ENCODE measurements at regions not wholly inside any gene's neighbourhood (a gene's known extent, or its start where the extent isn't known, plus 50 kb on each side); places are given as distances from the start of the nearest gene placed in this dataset.
"Not testable (repeated sequence)": the region's sequence is repeated elsewhere in the genome, so short reads cannot be mapped to it uniquely, and the experiment has no call there.

- Mint-ChIP-seq H3K27me3 (no peaks in the 10 kb centered on the region), H3K9me3 (ENCODE audit: low read depth) (no peaks in the 10 kb centered on the region), H3K36me3 (ENCODE audit: low read depth) (no peaks in the 10 kb centered on the region), H3K4me3 (no peak overlapping the region), H3K4me1 (no peaks in the 10 kb centered on the region), H3K27ac (no peak overlapping the region)
- no peak for ATAC-seq
- no peak for DNase-seq
- intact Hi-C loops (cut with DNase I, micrococcal nuclease): no loop called here
- ChIA-PET CTCF (no interaction called here), POLR2A (no interaction called here)
Measured at GRCh38 chr13:71018995-71019394, 848.0 kb downstream of the DACH1 start.

- intact Hi-C loops (cut with DNase I, micrococcal nuclease): no loop called here
- H3K27me3 Mint-ChIP-seq: no peaks in the 10 kb centered on the region
- H3K4me3 Mint-ChIP-seq: no peak overlapping the region
- ChIA-PET POLR2A (no interaction called here), CTCF (no interaction called here)
- H3K36me3 Mint-ChIP-seq (ENCODE audit: low read depth): no peaks in the 10 kb centered on the region
- H3K27ac Mint-ChIP-seq: no peak overlapping the region
- DNase-seq (no peak), ATAC-seq (no peak)
- H3K4me1 Mint-ChIP-seq: no peaks in the 10 kb centered on the region
- no peaks in the 10 kb centered on the region for H3K9me3 Mint-ChIP-seq (ENCODE audit: low read depth)
Measured at GRCh38 chr13:71018544-71018943, 848.5 kb downstream of the DACH1 start.

GRCh38 chr13:71017607-71018006 is 849.4 kb downstream of the DACH1 start:
- H3K27ac Mint-ChIP-seq: no peak overlapping the region
- DNase-seq (no peak), ATAC-seq (no peak)
- no peaks in the 10 kb centered on the region for H3K9me3 Mint-ChIP-seq (ENCODE audit: low read depth)
- H3K27me3 Mint-ChIP-seq: no peaks in the 10 kb centered on the region
- intact Hi-C loops (cut with DNase I, micrococcal nuclease): no loop called here
- no peaks in the 10 kb centered on the region for H3K36me3 Mint-ChIP-seq (ENCODE audit: low read depth)
- ChIA-PET CTCF (no interaction called here), POLR2A (no interaction called here)
- no peak overlapping the region for H3K4me3 Mint-ChIP-seq
- no peaks in the 10 kb centered on the region for H3K4me1 Mint-ChIP-seq

- H3K27ac Mint-ChIP-seq: no peak overlapping the region
- no peak for ATAC-seq
- ChIA-PET POLR2A (no interaction called here), CTCF (interaction anchor here (0.8 kb wide), 1 partner anchor 70 kb away, joined by 3 read pairs; no protein-coding TSS in a partner anchor)
- intact Hi-C loops (cut with DNase I, micrococcal nuclease): no loop called here
- no peaks in the 10 kb centered on the region for H3K4me1 Mint-ChIP-seq
- no peak overlapping the region for H3K4me3 Mint-ChIP-seq
- no peak for DNase-seq
- no peaks in the 10 kb centered on the region for H3K36me3 Mint-ChIP-seq (ENCODE audit: low read depth)
- H3K9me3 Mint-ChIP-seq (ENCODE audit: low read depth): no peaks in the 10 kb centered on the region
- no peaks in the 10 kb centered on the region for H3K27me3 Mint-ChIP-seq
Measured at GRCh38 chr13:71015516-71015915, 851.5 kb downstream of the DACH1 start.

GRCh38 chr13:71015021-71015420 is 852.0 kb downstream of the DACH1 start:
- Mint-ChIP-seq H3K27ac (no peak overlapping the region), H3K36me3 (ENCODE audit: low read depth) (no peaks in the 10 kb centered on the region), H3K4me3 (no peak overlapping the region), H3K4me1 (no peaks in the 10 kb centered on the region), H3K27me3 (no peaks in the 10 kb centered on the region), H3K9me3 (ENCODE audit: low read depth) (no peaks in the 10 kb centered on the region)
- CTCF ChIA-PET: interaction anchor here (0.8 kb wide), 1 partner anchor 69 kb away, joined by 3 read pairs; no protein-coding TSS in a partner anchor
- ATAC-seq: no peak
- intact Hi-C loops (cut with DNase I, micrococcal nuclease): no loop called here
- DNase-seq: no peak
- POLR2A ChIA-PET: no interaction called here

GRCh38 chr13:71005919-71006318 is 861.1 kb downstream of the DACH1 start:
- ChIA-PET CTCF (no interaction called here), POLR2A (no interaction called here)
- ATAC-seq (no peak), DNase-seq (no peak)
- H3K27ac Mint-ChIP-seq: no peak overlapping the region
- no peak overlapping the region for H3K4me3 Mint-ChIP-seq
- H3K36me3 Mint-ChIP-seq (ENCODE audit: low read depth): no peaks in the 10 kb centered on the region
- no peaks in the 10 kb centered on the region for H3K27me3 Mint-ChIP-seq
- intact Hi-C loops (cut with DNase I, micrococcal nuclease): no loop called here
- no peaks in the 10 kb centered on the region for H3K9me3 Mint-ChIP-seq (ENCODE audit: low read depth)
- H3K4me1 Mint-ChIP-seq: no peaks in the 10 kb centered on the region

- no peak for ATAC-seq
- Mint-ChIP-seq H3K36me3 (ENCODE audit: low read depth) (no peaks in the 10 kb centered on the region), H3K27me3 (no peaks in the 10 kb centered on the region), H3K4me1 (no peaks in the 10 kb centered on the region), H3K27ac (no peak overlapping the region), H3K9me3 (ENCODE audit: low read depth) (no peaks in the 10 kb centered on the region), H3K4me3 (no peak overlapping the region)
- ChIA-PET POLR2A (no interaction called here), CTCF (no interaction called here)
- intact Hi-C loops (cut with DNase I, micrococcal nuclease): no loop called here
- DNase-seq: no peak
Measured at GRCh38 chr13:70995338-70995737, 871.7 kb downstream of the DACH1 start.

GRCh38 chr13:70994191-70994590 is 872.8 kb downstream of the DACH1 start:
- CTCF ChIA-PET: interaction anchor here (0.5 kb wide), 1 partner anchor 373 kb away, joined by 3 read pairs; no protein-coding TSS in a partner anchor
- DNase-seq (no peak), ATAC-seq (no peak)

GRCh38 chr13:70987043-70987442 is 878.8 kb upstream of the KLHL1 start:
- no peaks in the 10 kb centered on the region for H3K36me3 Mint-ChIP-seq (ENCODE audit: low read depth)
- no peak overlapping the region for H3K4me3 Mint-ChIP-seq
- ChIA-PET CTCF (no interaction called here), POLR2A (no interaction called here)
- H3K27me3 Mint-ChIP-seq: no peaks in the 10 kb centered on the region
- DNase-seq: no peak
- no peak overlapping the region for H3K27ac Mint-ChIP-seq
- no peaks in the 10 kb centered on the region for H3K9me3 Mint-ChIP-seq (ENCODE audit: low read depth)
- no peak for ATAC-seq
- intact Hi-C loops (cut with DNase I, micrococcal nuclease): no loop called here
- no peaks in the 10 kb centered on the region for H3K4me1 Mint-ChIP-seq

More at GRCh38 chr13:70994191-70994590, 872.8 kb downstream of the DACH1 start:
- no peaks in the 10 kb centered on the region for H3K36me3 Mint-ChIP-seq (ENCODE audit: low read depth)
- H3K4me1 Mint-ChIP-seq: no peaks in the 10 kb centered on the region
- POLR2A ChIA-PET: no interaction called here
- H3K4me3 Mint-ChIP-seq: no peak overlapping the region
- no peaks in the 10 kb centered on the region for H3K9me3 Mint-ChIP-seq (ENCODE audit: low read depth)
- intact Hi-C loops (cut with DNase I, micrococcal nuclease): no loop called here
- no peak overlapping the region for H3K27ac Mint-ChIP-seq
- H3K27me3 Mint-ChIP-seq: no peaks in the 10 kb centered on the region

GRCh38 chr13:70985371-70985770 is 877.1 kb upstream of the KLHL1 start:
- ATAC-seq: no peak
- DNase-seq: no peak
- no peaks in the 10 kb centered on the region for H3K27me3 Mint-ChIP-seq
- no peak overlapping the region for H3K4me3 Mint-ChIP-seq
- H3K36me3 Mint-ChIP-seq (ENCODE audit: low read depth): no peaks in the 10 kb centered on the region
- CTCF ChIA-PET: no interaction called here
- H3K9me3 Mint-ChIP-seq (ENCODE audit: low read depth): no peaks in the 10 kb centered on the region
- intact Hi-C loops (cut with DNase I, micrococcal nuclease): no loop called here
- no peaks in the 10 kb centered on the region for H3K4me1 Mint-ChIP-seq
- H3K27ac Mint-ChIP-seq: no peak overlapping the region
- POLR2A ChIA-PET: no interaction called here

GRCh38 chr13:70981219-70981618 is 873.0 kb upstream of the KLHL1 start:
- H3K4me3 Mint-ChIP-seq; ATAC-seq; H3K4me1 Mint-ChIP-seq; intact Hi-C loops (cut with DNase I, micrococcal nuclease); DNase-seq; POLR2A ChIA-PET; H3K27me3 Mint-ChIP-seq; H3K9me3 Mint-ChIP-seq (ENCODE audit: low read depth); H3K27ac Mint-ChIP-seq; H3K36me3 Mint-ChIP-seq (ENCODE audit: low read depth): not testable (repeated sequence)
- CTCF ChIA-PET: interaction anchor here (0.8 kb wide), 1 partner anchor 40 kb away, joined by 4 read pairs; no protein-coding TSS in a partner anchor

- DNase-seq: no peak
- intact Hi-C loops (cut with DNase I, micrococcal nuclease): no loop called here
- H3K4me1 Mint-ChIP-seq: no peaks in the 10 kb centered on the region
- no peak overlapping the region for H3K4me3 Mint-ChIP-seq
- H3K27me3 Mint-ChIP-seq: no peaks in the 10 kb centered on the region
- ATAC-seq: no peak
- H3K27ac Mint-ChIP-seq: no peak overlapping the region
- no peaks in the 10 kb centered on the region for H3K9me3 Mint-ChIP-seq (ENCODE audit: low read depth)
- CTCF ChIA-PET: interaction anchor here (0.9 kb wide), 1 partner anchor 10 kb away, joined by 4 read pairs; no protein-coding TSS in a partner anchor
- H3K36me3 Mint-ChIP-seq (ENCODE audit: low read depth): no peaks in the 10 kb centered on the region
- POLR2A ChIA-PET: no interaction called here
Measured at GRCh38 chr13:70969321-70969720, 861.1 kb upstream of the KLHL1 start.

- no peaks in the 10 kb centered on the region for H3K9me3 Mint-ChIP-seq (ENCODE audit: low read depth)
- intact Hi-C loops (cut with DNase I, micrococcal nuclease): no loop called here
- ATAC-seq (no peak), DNase-seq (no peak)
- H3K36me3 Mint-ChIP-seq (ENCODE audit: low read depth): no peaks in the 10 kb centered on the region
- H3K27ac Mint-ChIP-seq: no peak overlapping the region
- H3K4me3 Mint-ChIP-seq: no peak overlapping the region
- ChIA-PET POLR2A (no interaction called here), CTCF (no interaction called here)
- H3K27me3 Mint-ChIP-seq: no peaks in the 10 kb centered on the region
- no peaks in the 10 kb centered on the region for H3K4me1 Mint-ChIP-seq
Measured at GRCh38 chr13:70967564-70967963, 859.3 kb upstream of the KLHL1 start.
